Kidney epithelial cell (primary cell): ENCODE measurements at regions not wholly inside any gene's neighbourhood (a gene's known extent, or its start where the extent isn't known, plus 50 kb on each side); places are given as distances from the start of the nearest gene placed in this dataset.
"Not testable (repeated sequence)": the region's sequence is repeated elsewhere in the genome, so short reads cannot be mapped to it uniquely, and the experiment has no call there.

Source experiments
- DNase-seq: peaks from one replicate; pipeline ENCODE4 v3.0.0-alpha.2; 2010; ENCODE audit warnings: low read depth
- H3K27me3 ChIP-seq: 2 replicates; pipeline ENCODE4 v1.6.0; 2011; ENCODE audit warnings: low read length; ENCODE audit not compliant: control insufficient read depth, insufficient read depth
- H3K36me3 ChIP-seq: 2 replicates; pipeline ENCODE4 v1.5.1; 2011; ENCODE audit warnings: low read length; ENCODE audit not compliant: control insufficient read depth, insufficient read depth
- H3K4me3 ChIP-seq: 2 replicates; pipeline ENCODE4 v1.5.1; 2011; ENCODE audit warnings: low read depth, mild to moderate bottlenecking, control low read depth, low read length
- CTCF ChIP-seq: IDR thresholded peaks from 2 replicates; pipeline ENCODE4 v1.5.1; 2011; ENCODE audit warnings: mild to moderate bottlenecking, moderate library complexity, low read length, control low read depth, inconsistent platforms; ENCODE audit not compliant: insufficient read depth, poor library complexity, severe bottlenecking

- Histone ChIP-seq H3K36me3 (no peaks in the 10 kb centered on the region), H3K27me3 (no peaks in the 10 kb centered on the region), H3K4me3 (no peak overlapping the region)
- no peak for DNase-seq
- TF ChIP-seq CTCF: no peak
These were observed 634.3 kb upstream of the MAP3K7 start for GRCh38 chr6:91221072-91221720.

GRCh38 chr6:91213229-91213901, 626.5 kb upstream of the MAP3K7 start:
- TF ChIP-seq CTCF: no peak
- DNase-seq: no peak

GRCh38 chr6:91198588-91199255, 611.9 kb upstream of the MAP3K7 start:
- H3K27me3 ChIP-seq: no peaks in the 10 kb centered on the region
- DNase-seq: no peak
- TF ChIP-seq CTCF: no peak

More at GRCh38 chr6:91213229-91213901, 626.5 kb upstream of the MAP3K7 start:
- Histone ChIP-seq H3K4me3 (no peak overlapping the region), H3K27me3 (no peaks in the 10 kb centered on the region), H3K36me3 (no peaks in the 10 kb centered on the region)

GRCh38 chr6:91196729-91197128, 609.9 kb upstream of the MAP3K7 start:
- no peak for DNase-seq
- TF ChIP-seq CTCF: no peak
- Histone ChIP-seq H3K36me3 (no peaks in the 10 kb centered on the region), H3K4me3 (no peak overlapping the region), H3K27me3 (no peaks in the 10 kb centered on the region)

More at GRCh38 chr6:91198588-91199255, 611.9 kb upstream of the MAP3K7 start:
- H3K4me3 ChIP-seq: no peak overlapping the region
- no peaks in the 10 kb centered on the region for H3K36me3 ChIP-seq

GRCh38 chr6:91193446-91193845, 606.6 kb upstream of the MAP3K7 start:
- Histone ChIP-seq H3K4me3 (no peak overlapping the region), H3K36me3 (no peaks in the 10 kb centered on the region), H3K27me3 (no peaks in the 10 kb centered on the region)
- no peak for TF ChIP-seq CTCF
- DNase-seq: no peak

GRCh38 chr6:91190041-91190440, 603.2 kb upstream of the MAP3K7 start:
- not testable (repeated sequence) for H3K27me3 ChIP-seq, DNase-seq, H3K36me3 ChIP-seq, H3K4me3 ChIP-seq
